CD14-positive monocyte (primary cell): ENCODE measurements at regions not wholly inside any gene's neighbourhood (a gene's known extent, or its start where the extent isn't known, plus 50 kb on each side); places are given as distances from the start of the nearest gene placed in this dataset.

Experiments used
- DNase-seq, 3 donors: peaks; one replicate each; pipeline ENCODE4 v3.0.0-alpha.2; 2011 to 2022
- H2AFZ ChIP-seq: 2 replicates; pipeline ENCODE4 v1.6.0; 2012; ENCODE audit warnings: mild to moderate bottlenecking, low read depth, low read length, inconsistent platforms; ENCODE audit not compliant: insufficient read depth, poor library complexity, severe bottlenecking
- H3K27ac ChIP-seq, 2 donors: 1 replicate in 1 of 2; 2 replicates in 1 of 2; pipeline ENCODE4 v1.5.1; 2012 to 2013; ENCODE audit warnings: low read length in 2 of 2, control low read depth in 1 of 2, inconsistent platforms in 1 of 2, low read depth in 1 of 2, mild to moderate bottlenecking in 1 of 2
- H3K27me3 ChIP-seq, 2 donors: one replicate each; pipeline versions ENCODE4 v1.6.0 to v1.6.1; 2011 to 2013; ENCODE audit warnings: low read length in 2 of 2; ENCODE audit not compliant: control insufficient read depth in 2 of 2, insufficient read depth in 2 of 2
- H3K36me3 ChIP-seq, 2 donors: replicated peaks in 1 of 2; 1 replicate in 1 of 2; 2 replicates in 1 of 2; pipeline versions ENCODE4 v1.5.1 to v1.6.1; 2012 to 2013; ENCODE audit warnings: low read length in 2 of 2, control low read depth in 1 of 2, inconsistent platforms in 1 of 2, mild to moderate bottlenecking in 1 of 2; ENCODE audit not compliant: insufficient read depth in 2 of 2, control insufficient read depth in 1 of 2
- H3K4me1 ChIP-seq, 2 donors: 1 replicate in 1 of 2; 2 replicates in 1 of 2; pipeline versions ENCODE4 v1.5.1 to v1.6.1; 2012 to 2013; ENCODE audit warnings: low read length in 2 of 2, control low read depth in 1 of 2, inconsistent platforms in 1 of 2, mild to moderate bottlenecking in 1 of 2, moderate library complexity in 1 of 2; ENCODE audit not compliant: insufficient read depth in 2 of 2, control insufficient read depth in 1 of 2
- H3K4me2 ChIP-seq: replicated peaks from 2 replicates; pipeline ENCODE3; 2012; ENCODE audit warnings: low read length, moderate library complexity, mild to moderate bottlenecking; ENCODE audit not compliant: poor library complexity, severe bottlenecking; ENCODE audit errors: extremely low read depth
- H3K4me3 ChIP-seq, 3 experiments: fragments of 200-600 bp in 1 of 3; sonication (generic) in 1 of 3; replicated peaks in 1 of 3; 1 replicate in 2 of 3; 2 replicates in 1 of 3; pipeline ENCODE4 v1.5.1; 2011 to 2013; ENCODE audit warnings: low read length in 3 of 3, mild to moderate bottlenecking in 3 of 3, control low read depth in 2 of 3, low read depth in 2 of 3, inconsistent platforms in 1 of 3, moderate library complexity in 1 of 3
- H3K79me2 ChIP-seq: 2 replicates; pipeline ENCODE4 v1.6.0; 2012; ENCODE audit warnings: mild to moderate bottlenecking, control low read depth, inconsistent platforms, low read length, moderate library complexity; ENCODE audit not compliant: insufficient read depth
- H3K9ac ChIP-seq: 2 replicates; pipeline ENCODE4 v1.6.0; 2017; ENCODE audit warnings: low read length, mild to moderate bottlenecking; ENCODE audit not compliant: insufficient read depth, poor library complexity, severe bottlenecking
- H3K9me3 ChIP-seq, 2 donors: replicated peaks in 1 of 2; 1 replicate in 1 of 2; 2 replicates in 1 of 2; pipeline versions ENCODE4 v1.5.1 to v1.6.1; 2012 to 2013; ENCODE audit warnings: low read length in 2 of 2, control low read depth in 1 of 2; ENCODE audit not compliant: control insufficient read depth in 1 of 2, insufficient read depth in 1 of 2
- H4K20me1 ChIP-seq: 2 replicates; pipeline ENCODE4 v1.6.0; 2012; ENCODE audit warnings: mild to moderate bottlenecking, low read length, control low read depth, moderate library complexity; ENCODE audit not compliant: insufficient read depth
- H3K27ac Mint-ChIP-seq, 7 donors: one replicate each; pipeline ENCODE4 v1.8.0; 2020; ENCODE audit warnings: mild to moderate bottlenecking in 7 of 7, mixed read lengths in 7 of 7, moderate library complexity in 6 of 7, inconsistent platforms in 2 of 7
- H3K27me3 Mint-ChIP-seq, 3 donors: one replicate each; pipeline ENCODE4 v1.8.0; 2021 to 2022; ENCODE audit warnings: low read depth in 3 of 3, mild to moderate bottlenecking in 3 of 3, mixed read lengths in 3 of 3, moderate library complexity in 3 of 3, inconsistent platforms in 1 of 3
- H3K36me3 Mint-ChIP-seq, 2 donors: one replicate each; pipeline ENCODE4 v1.8.0; 2020; ENCODE audit warnings: mixed read lengths in 2 of 2, inconsistent platforms in 1 of 2, mild to moderate bottlenecking in 1 of 2
- H3K4me1 Mint-ChIP-seq: one replicate; pipeline ENCODE4 v1.8.0; 2020; ENCODE audit warnings: mild to moderate bottlenecking, mixed read lengths
- H3K4me3 Mint-ChIP-seq, 2 donors: one replicate each; pipeline ENCODE4 v1.8.0; 2020; ENCODE audit warnings: mild to moderate bottlenecking in 2 of 2, mixed read lengths in 2 of 2, moderate library complexity in 1 of 2
- H3K9me3 Mint-ChIP-seq, 7 donors: one replicate each; pipeline ENCODE4 v1.8.0; 2020 to 2022; ENCODE audit warnings: mixed read lengths in 7 of 7, mild to moderate bottlenecking in 6 of 7, moderate library complexity in 6 of 7, inconsistent platforms in 2 of 7
- CTCF ChIP-seq: fragments of 200-600 bp; IDR thresholded peaks from one replicate; pipeline ENCODE4 v1.8.0; 2022; ENCODE audit warnings: antibody characterized with exemption, mild to moderate bottlenecking
- WGBS: methylation state at CpG from one replicate; pipeline ENCODE4 v1.1.5; 2013; ENCODE audit warnings: missing lambda C conversion rate; ENCODE audit not compliant: insufficient coverage; 5-methylcytosine and 5-hydroxymethylcytosine counted together
- intact Hi-C, 2 donors: fragments of 100-400 bp; cut with micrococcal nuclease; formaldehyde crosslinking; loops; one replicate each; pipeline versions ENCODE4 v1.15.0 to v1.15.1; 2023

GRCh38 chr11:130560781-130561109, 112.3 kb downstream of the ADAMTS15 start:
- Histone ChIP-seq H3K27me3 (no peaks in the 10 kb centered on the region), H4K20me1 (no peaks in the 10 kb centered on the region), H3K4me1 (no peaks in the 10 kb centered on the region), H3K9ac (no peak overlapping the region), H3K9me3 (no peaks in the 10 kb centered on the region), H3K79me2 (no peaks in the 10 kb centered on the region), H3K36me3 (no peaks in the 10 kb centered on the region), H3K4me3 (no peak overlapping the region), H3K27ac (no peak overlapping the region), H2AFZ (no peak overlapping the region), H3K4me2 (no peak overlapping the region)
- TF ChIP-seq CTCF = no peak
- peaks cover 0 to 2% (median 0%) of the 10 kb centered on the region in 7 donors for H3K9me3 Mint-ChIP-seq
- no peak overlapping the region for H3K4me3 Mint-ChIP-seq
- no peak for DNase-seq
- intact Hi-C loops = no loop called here
- no peaks in the 10 kb centered on the region for H3K36me3 Mint-ChIP-seq
- H3K27me3 Mint-ChIP-seq = peaks cover 1 to 3% (median 2%) of the 10 kb centered on the region in 3 donors
- no CpG with 5 or more reads among the region's 1 CpG for WGBS
- no peak overlapping the region for H3K27ac Mint-ChIP-seq
- peaks cover 3% of the 10 kb centered on the region for H3K4me1 Mint-ChIP-seq

GRCh38 chr11:130561441-130561881, 113.0 kb downstream of the ADAMTS15 start:
- no peaks in the 10 kb centered on the region for H3K9me3 ChIP-seq
- no peaks in the 10 kb centered on the region for H3K4me1 ChIP-seq
- H3K36me3 ChIP-seq = no peaks in the 10 kb centered on the region
- H3K4me2 ChIP-seq = no peak overlapping the region
- Mint-ChIP-seq H3K4me1 (peaks cover 3% of the 10 kb centered on the region), H3K27ac (no peak overlapping the region), H3K27me3 (peaks cover 1 to 3% (median 2%) of the 10 kb centered on the region in 3 donors), H3K4me3 (no peak overlapping the region), H3K36me3 (no peaks in the 10 kb centered on the region), H3K9me3 (peaks cover 0 to 2% (median 0%) of the 10 kb centered on the region in 7 donors)
- no peak for DNase-seq
- no peaks in the 10 kb centered on the region for H3K27me3 ChIP-seq
- no peaks in the 10 kb centered on the region for H3K79me2 ChIP-seq
- no peak for TF ChIP-seq CTCF
- WGBS = 75% methylated on average over 8 of the region's 12 CpGs
- no peak overlapping the region for H3K4me3 ChIP-seq
- no peaks in the 10 kb centered on the region for H4K20me1 ChIP-seq
- intact Hi-C loops = no loop called here
- no peak overlapping the region for H3K9ac ChIP-seq
- no peak overlapping the region for H3K27ac ChIP-seq
- H2AFZ ChIP-seq = no peak overlapping the region
